HEK293 (cell line): ENCODE measurements at regions not wholly inside any gene's neighbourhood (a gene's known extent, or its start where the extent isn't known, plus 50 kb on each side); places are given as distances from the start of the nearest gene placed in this dataset.
"Not testable (repeated sequence)": the region's sequence is repeated elsewhere in the genome, so short reads cannot be mapped to it uniquely, and the experiment has no call there.

Experiments
- CTCF ChIA-PET: fragments of 350-600 bp; formaldehyde crosslinking; extraction: SDS; loops from one replicate; lab custom pipeline; 2021; ENCODE audit warnings: antibody characterized with exemption; lab: Yijun Ruan, JAX
- POLR2A ChIA-PET: fragments of 300-600 bp; formaldehyde crosslinking; extraction: SDS; loops from one replicate; lab custom pipeline; 2020; ENCODE audit warnings: antibody characterized with exemption, inconsistent platforms; lab: Yijun Ruan, JAX
- H3K27ac ChIP-seq: fragments of 200-500 bp; sonication (Bioruptor generic); 2 replicates; pipeline ENCODE4 v1.5.1; 2014; ENCODE audit warnings: low read depth, low read length, control low read depth, inconsistent platforms; ENCODE audit errors: extremely low read depth
- H3K36me3 ChIP-seq, 2 experiments: fragments of 200-500 bp in 1 of 2; sonication (Bioruptor generic) in 1 of 2; 1 replicate in 1 of 2; 2 replicates in 1 of 2; pipeline ENCODE4 v1.5.1; 2014 to 2017; ENCODE audit warnings: inconsistent platforms in 2 of 2, low read length in 2 of 2; ENCODE audit not compliant: control insufficient read depth in 2 of 2, insufficient read depth in 1 of 2
- H3K4me1 ChIP-seq: fragments of 200-500 bp; sonication (Bioruptor generic); 2 replicates; pipeline ENCODE4 v1.5.1; 2014; ENCODE audit warnings: mild to moderate bottlenecking, low read length, inconsistent platforms; ENCODE audit not compliant: control insufficient read depth, insufficient read depth
- H3K4me3 ChIP-seq: 2 replicates; pipeline ENCODE4 v1.5.1; 2011; ENCODE audit warnings: low read depth, mild to moderate bottlenecking, control low read depth, low read length, moderate library complexity
- H3K9me3 ChIP-seq: fragments of 200-500 bp; sonication (Bioruptor generic); 2 replicates; pipeline ENCODE4 v1.5.1; 2014; ENCODE audit warnings: low read depth, low read length, inconsistent platforms; ENCODE audit not compliant: control insufficient read depth, insufficient read depth
- ATF2 ChIP-seq: fragments of 450-650 bp; formaldehyde crosslinking; IDR thresholded peaks from 2 replicates; pipeline ENCODE4 v1.5.1; 2016; ENCODE audit warnings: missing biosample characterization, missing genetic modification characterization, low read depth
- HOXD13 ChIP-seq: sonication (generic); formaldehyde crosslinking; IDR thresholded peaks from 2 replicates; pipeline ENCODE4 v1.8.0; 2022; ENCODE audit warnings: missing genetic modification reagents, borderline replicate concordance
- KLF1 ChIP-seq: fragments of 450-650 bp; formaldehyde crosslinking; IDR thresholded peaks from 2 replicates; pipeline ENCODE4 v1.5.1; 2016; ENCODE audit warnings: missing biosample characterization, missing genetic modification characterization
- KLF9 ChIP-seq: fragments of 450-650 bp; formaldehyde crosslinking; IDR thresholded peaks from 2 replicates; pipeline ENCODE4 v1.5.1; 2016; ENCODE audit warnings: missing biosample characterization, missing genetic modification characterization, low read depth
- MEIS1 ChIP-seq: sonication (generic); formaldehyde crosslinking; IDR thresholded peaks from 2 replicates; pipeline ENCODE4 v1.8.1; 2022; ENCODE audit warnings: missing genetic modification reagents, mild to moderate bottlenecking, borderline replicate concordance
- MYNN ChIP-seq: fragments of 450-650 bp; formaldehyde crosslinking; IDR thresholded peaks from 2 replicates; pipeline ENCODE4 v1.5.1; 2016; ENCODE audit warnings: missing biosample characterization, missing genetic modification characterization, borderline replicate concordance
- MZF1 ChIP-seq: fragments of 450-650 bp; formaldehyde crosslinking; IDR thresholded peaks from 2 replicates; pipeline ENCODE4 v1.5.1; 2017; ENCODE audit warnings: missing biosample characterization, missing genetic modification characterization, borderline replicate concordance
- SCRT2 ChIP-seq: fragments of 450-650 bp; formaldehyde crosslinking; IDR thresholded peaks from 2 replicates; pipeline ENCODE4 v1.5.1; 2016; ENCODE audit warnings: missing biosample characterization, missing genetic modification characterization
- SP7 ChIP-seq: fragments of 450-650 bp; formaldehyde crosslinking; IDR thresholded peaks from 2 replicates; pipeline ENCODE4 v1.5.1; 2016; ENCODE audit warnings: missing biosample characterization, missing genetic modification characterization
- WT1 ChIP-seq: fragments of 450-650 bp; formaldehyde crosslinking; IDR thresholded peaks from 2 replicates; pipeline ENCODE4 v1.5.1; 2016; ENCODE audit warnings: missing biosample characterization, missing genetic modification characterization
- ZBTB17 ChIP-seq: fragments of 450-650 bp; formaldehyde crosslinking; IDR thresholded peaks from 2 replicates; pipeline ENCODE4 v1.5.1; 2016; ENCODE audit warnings: missing biosample characterization, missing genetic modification characterization
- ZBTB44 ChIP-seq: fragments of 450-650 bp; IDR thresholded peaks from 2 replicates; pipeline ENCODE4 v1.5.1; 2018; ENCODE audit warnings: missing biosample characterization, mild to moderate bottlenecking, missing genetic modification characterization
- ZNF600 ChIP-seq: fragments of 450-650 bp; formaldehyde crosslinking; IDR thresholded peaks from 2 replicates; pipeline ENCODE4 v1.5.1; 2016; ENCODE audit warnings: missing biosample characterization, missing genetic modification characterization
- ZNF701 ChIP-seq: fragments of 450-650 bp; formaldehyde crosslinking; IDR thresholded peaks from 2 replicates; pipeline ENCODE4 v1.5.1; 2016; ENCODE audit warnings: missing biosample characterization, missing genetic modification characterization
- ZSCAN23 ChIP-seq: fragments of 450-650 bp; formaldehyde crosslinking; IDR thresholded peaks from 2 replicates; pipeline ENCODE4 v1.5.1; 2016; ENCODE audit warnings: missing biosample characterization, missing genetic modification characterization
- TF ChIP-seq, protein P1 (sequence below): fragments of 450-650 bp; formaldehyde crosslinking; IDR thresholded peaks from 2 replicates; pipeline ENCODE4 v1.5.1; 2016; ENCODE audit warnings: missing biosample characterization, missing genetic modification characterization
- TF ChIP-seq, protein P2 (sequence below): fragments of 450-650 bp; formaldehyde crosslinking; IDR thresholded peaks from 2 replicates; pipeline ENCODE4 v1.5.1; 2016; ENCODE audit warnings: missing biosample characterization, missing genetic modification characterization
- TF ChIP-seq, protein P3 (sequence below): fragments of 450-650 bp; formaldehyde crosslinking; IDR thresholded peaks from 2 replicates; pipeline ENCODE4 v1.5.1; 2017; ENCODE audit warnings: missing biosample characterization, missing genetic modification characterization

- TF ChIP-seq HOXD13 (CRISPR knock-in tag) = peak; percentile 71; the same call in 1 of the 2 replicates
- H3K9me3 ChIP-seq, H3K4me1 ChIP-seq, POLR2A ChIA-PET, H3K4me3 ChIP-seq, H3K36me3 ChIP-seq, H3K27ac ChIP-seq: not testable (repeated sequence)
- CTCF ChIA-PET = interaction anchor here (1.4 kb wide), 1 partner anchor 173 kb away, joined by 3 read pairs; no protein-coding TSS in a partner anchor
Measured at GRCh38 chr2:138085441-138085840, 121.2 kb downstream of the HNMT start.

GRCh38 chr2:138086576-138086975, 122.3 kb downstream of the HNMT start:
- no peaks in the 10 kb centered on the region for H3K36me3 ChIP-seq
- H3K27ac ChIP-seq = no peak overlapping the region
- TF ChIP-seq MEIS1 (no peak), ATF2 (tag by site-specific recombination) (peak; percentile 67)
- H3K4me3 ChIP-seq = no peak overlapping the region
- POLR2A ChIA-PET = no interaction called here
- H3K4me1 ChIP-seq = peaks cover 4% of the 10 kb centered on the region
- H3K9me3 ChIP-seq = no peaks in the 10 kb centered on the region
- CTCF ChIA-PET = interaction anchor here (0.7 to 1.4 kb wide), 2 partner anchors 122 to 175 kb away, joined by 3 read pairs; partner anchors contain the start of gene HNMT

DNA sequence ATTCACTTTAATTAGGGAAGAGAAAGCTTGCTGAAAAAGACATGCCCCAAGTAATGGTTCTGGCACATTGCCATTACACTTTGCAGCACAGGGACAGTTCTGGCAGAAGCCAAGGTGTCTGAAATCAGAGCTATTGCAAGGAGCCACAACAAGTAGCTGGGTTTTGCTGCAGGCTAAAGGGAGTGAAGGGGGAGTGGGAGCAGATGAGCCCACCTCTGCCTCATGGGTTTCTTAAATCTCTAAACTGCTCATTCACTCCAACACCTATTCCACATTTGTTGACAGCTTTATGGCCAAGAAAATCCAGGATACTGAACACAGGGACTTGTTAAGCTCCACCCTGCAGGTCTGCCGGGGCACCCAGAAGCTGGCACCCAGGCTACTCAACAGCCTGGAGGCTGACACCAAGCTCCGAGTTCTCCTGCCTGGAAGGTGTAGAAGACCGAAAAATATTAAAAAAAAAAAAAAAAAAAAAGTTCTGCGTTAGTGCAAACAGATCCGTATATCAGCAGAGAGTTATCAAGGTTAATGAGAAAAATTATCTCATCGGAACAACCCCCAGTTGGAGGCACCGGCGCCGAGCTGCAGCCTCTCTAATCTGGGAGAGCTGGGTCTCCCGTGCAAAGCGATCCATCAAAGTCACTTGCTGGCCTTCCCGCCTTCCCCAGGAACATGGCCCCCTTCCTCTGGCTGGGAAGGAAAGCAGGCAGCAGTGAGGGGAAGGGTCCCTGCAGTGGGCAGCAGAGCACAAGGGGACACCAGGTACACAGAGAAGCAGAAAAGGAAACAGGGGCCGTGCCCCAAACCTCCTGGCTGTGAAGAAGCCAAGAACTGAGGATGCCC, 123.7 kb downstream of the HNMT start:
- 0 out of 2 replicates have a peak overlapping the region, but pooled peaks have one; percentile 21 for H3K27ac ChIP-seq
- ChIA-PET POLR2A (interaction anchor here (0.7 to 1.2 kb wide), 3 partner anchors 16 to 415 kb away, joined by 3 to 5 read pairs (median 3); no protein-coding TSS in a partner anchor), CTCF (interaction anchor here (0.6 to 1.0 kb wide), 6 partner anchors 15 to 390 kb away, joined by 3 to 6 read pairs (median 4); no protein-coding TSS in a partner anchor)
- no peak overlapping the region for H3K4me3 ChIP-seq
- H3K9me3 ChIP-seq = no peaks in the 10 kb centered on the region
- peaks cover 4% of the 10 kb centered on the region for H3K4me1 ChIP-seq
- H3K36me3 ChIP-seq = no peaks in the 10 kb centered on the region
- TF ChIP-seq ZSCAN23 (tag by site-specific recombination) = no peak
- TF ChIP-seq, protein P1, sequence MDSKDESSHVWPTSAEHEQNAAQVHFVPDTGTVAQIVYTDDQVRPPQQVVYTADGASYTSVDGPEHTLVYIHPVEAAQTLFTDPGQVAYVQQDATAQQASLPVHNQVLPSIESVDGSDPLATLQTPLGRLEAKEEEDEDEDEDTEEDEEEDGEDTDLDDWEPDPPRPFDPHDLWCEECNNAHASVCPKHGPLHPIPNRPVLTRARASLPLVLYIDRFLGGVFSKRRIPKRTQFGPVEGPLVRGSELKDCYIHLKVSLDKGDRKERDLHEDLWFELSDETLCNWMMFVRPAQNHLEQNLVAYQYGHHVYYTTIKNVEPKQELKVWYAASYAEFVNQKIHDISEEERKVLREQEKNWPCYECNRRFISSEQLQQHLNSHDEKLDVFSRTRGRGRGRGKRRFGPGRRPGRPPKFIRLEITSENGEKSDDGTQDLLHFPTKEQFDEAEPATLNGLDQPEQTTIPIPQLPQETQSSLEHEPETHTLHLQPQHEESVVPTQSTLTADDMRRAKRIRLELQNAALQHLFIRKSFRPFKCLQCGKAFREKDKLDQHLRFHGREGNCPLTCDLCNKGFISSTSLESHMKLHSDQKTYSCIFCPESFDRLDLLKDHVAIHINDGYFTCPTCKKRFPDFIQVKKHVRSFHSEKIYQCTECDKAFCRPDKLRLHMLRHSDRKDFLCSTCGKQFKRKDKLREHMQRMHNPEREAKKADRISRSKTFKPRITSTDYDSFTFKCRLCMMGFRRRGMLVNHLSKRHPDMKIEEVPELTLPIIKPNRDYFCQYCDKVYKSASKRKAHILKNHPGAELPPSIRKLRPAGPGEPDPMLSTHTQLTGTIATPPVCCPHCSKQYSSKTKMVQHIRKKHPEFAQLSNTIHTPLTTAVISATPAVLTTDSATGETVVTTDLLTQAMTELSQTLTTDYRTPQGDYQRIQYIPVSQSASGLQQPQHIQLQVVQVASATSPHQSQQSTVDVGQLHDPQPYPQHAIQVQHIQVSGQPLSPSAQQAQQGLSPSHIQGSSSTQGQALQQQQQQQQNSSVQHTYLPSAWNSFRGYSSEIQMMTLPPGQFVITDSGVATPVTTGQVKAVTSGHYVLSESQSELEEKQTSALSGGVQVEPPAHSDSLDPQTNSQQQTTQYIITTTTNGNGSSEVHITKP (tag by site-specific recombination) = peak; percentile 18; the same call in 1 of the 2 replicates
- peak; percentile 66 for TF ChIP-seq ZBTB17 (tag by site-specific recombination)
- TF ChIP-seq, protein P2, sequence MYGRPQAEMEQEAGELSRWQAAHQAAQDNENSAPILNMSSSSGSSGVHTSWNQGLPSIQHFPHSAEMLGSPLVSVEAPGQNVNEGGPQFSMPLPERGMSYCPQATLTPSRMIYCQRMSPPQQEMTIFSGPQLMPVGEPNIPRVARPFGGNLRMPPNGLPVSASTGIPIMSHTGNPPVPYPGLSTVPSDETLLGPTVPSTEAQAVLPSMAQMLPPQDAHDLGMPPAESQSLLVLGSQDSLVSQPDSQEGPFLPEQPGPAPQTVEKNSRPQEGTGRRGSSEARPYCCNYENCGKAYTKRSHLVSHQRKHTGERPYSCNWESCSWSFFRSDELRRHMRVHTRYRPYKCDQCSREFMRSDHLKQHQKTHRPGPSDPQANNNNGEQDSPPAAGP (tag by site-specific recombination) = peak; percentile 75
- no peak for TF ChIP-seq ZNF701
- peak; percentile 88 for TF ChIP-seq WT1 (tag by site-specific recombination)
- peak; percentile 57; the same call in 1 of the 2 replicates for TF ChIP-seq SCRT2
- 0 out of 2 replicates have a peak, but pooled peaks have one; percentile 41 for TF ChIP-seq SP7 (tag by site-specific recombination)
- TF ChIP-seq KLF1 = 0 out of 2 replicates have a peak, but pooled peaks have one; percentile 37
- peak; percentile 92 for TF ChIP-seq ZNF600 (tag by site-specific recombination)
- 0 out of 2 replicates have a peak, but pooled peaks have one; percentile 40 for TF ChIP-seq MZF1 (tag by site-specific recombination)
- 0 out of 2 replicates have a peak, but pooled peaks have one; percentile 17 for TF ChIP-seq KLF9 (tag by site-specific recombination)
- no peak for TF ChIP-seq MYNN
- TF ChIP-seq, protein P3, sequence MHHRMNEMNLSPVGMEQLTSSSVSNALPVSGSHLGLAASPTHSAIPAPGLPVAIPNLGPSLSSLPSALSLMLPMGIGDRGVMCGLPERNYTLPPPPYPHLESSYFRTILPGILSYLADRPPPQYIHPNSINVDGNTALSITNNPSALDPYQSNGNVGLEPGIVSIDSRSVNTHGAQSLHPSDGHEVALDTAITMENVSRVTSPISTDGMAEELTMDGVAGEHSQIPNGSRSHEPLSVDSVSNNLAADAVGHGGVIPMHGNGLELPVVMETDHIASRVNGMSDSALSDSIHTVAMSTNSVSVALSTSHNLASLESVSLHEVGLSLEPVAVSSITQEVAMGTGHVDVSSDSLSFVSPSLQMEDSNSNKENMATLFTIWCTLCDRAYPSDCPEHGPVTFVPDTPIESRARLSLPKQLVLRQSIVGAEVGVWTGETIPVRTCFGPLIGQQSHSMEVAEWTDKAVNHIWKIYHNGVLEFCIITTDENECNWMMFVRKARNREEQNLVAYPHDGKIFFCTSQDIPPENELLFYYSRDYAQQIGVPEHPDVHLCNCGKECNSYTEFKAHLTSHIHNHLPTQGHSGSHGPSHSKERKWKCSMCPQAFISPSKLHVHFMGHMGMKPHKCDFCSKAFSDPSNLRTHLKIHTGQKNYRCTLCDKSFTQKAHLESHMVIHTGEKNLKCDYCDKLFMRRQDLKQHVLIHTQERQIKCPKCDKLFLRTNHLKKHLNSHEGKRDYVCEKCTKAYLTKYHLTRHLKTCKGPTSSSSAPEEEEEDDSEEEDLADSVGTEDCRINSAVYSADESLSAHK (tag by site-specific recombination) = no peak
- TF ChIP-seq ZBTB44 (tag by site-specific recombination) = peak; percentile 92
